ENCODE measurements at regions not wholly inside any gene's neighbourhood (a gene's known extent, or its start where the extent isn't known, plus 50 kb on each side); places are given as distances from the start of the nearest gene placed in this dataset.

DNA sequence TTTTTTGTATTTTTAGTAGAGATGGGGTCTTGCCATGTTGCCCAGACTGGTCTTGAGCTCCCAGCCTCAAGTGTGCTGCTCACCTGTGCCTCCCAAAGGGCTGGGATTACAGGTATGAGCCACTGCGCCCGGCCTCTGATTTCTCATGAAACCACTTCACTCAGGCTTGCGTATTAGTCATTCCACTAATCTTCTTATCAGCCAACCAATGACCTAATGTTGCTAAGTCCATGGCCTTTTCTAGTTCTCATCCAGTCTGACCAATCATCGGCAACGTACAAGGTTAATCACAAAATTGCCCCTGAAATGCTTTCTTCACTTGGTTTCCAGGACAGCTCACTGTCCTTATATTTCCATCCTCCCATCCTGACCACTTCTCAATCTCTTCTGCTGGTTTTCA lies 605.3 kb upstream of the SLC10A2 start:
- Histone ChIP-seq H3K4me3 (ENCODE audit: extremely low read depth in 1 of 4, insufficient read depth in 2 of 4, low read depth in 3 of 4, low read length in 4 of 4) (no peak overlapping the region), H4K20me1 (replicated peaks in 1 of 2; ENCODE audit: control insufficient read depth in 1 of 2, insufficient read depth in 2 of 2, low read length in 2 of 2) (no peaks in the 10 kb centered on the region), H3K14ac (ENCODE audit: insufficient read length) (no peak overlapping the region), H2BK20ac (ENCODE audit: low read length) (no peak overlapping the region), H4K5ac (ENCODE audit: insufficient read length, low read depth, low read length) (no peak overlapping the region), H3K4me2 (ENCODE audit: insufficient read depth in 1 of 2, low read depth in 2 of 2, low read length in 2 of 2) (no peak overlapping the region), H2BK120ac (replicated peaks; ENCODE audit: low read depth, low read length) (no peak overlapping the region), H3K9ac (replicated peaks in 1 of 4; ENCODE audit: extremely low read depth in 1 of 4, low read depth in 3 of 4, low read length in 3 of 4) (no peak overlapping the region), H3K18ac (ENCODE audit: extremely low read depth, low read length) (no peak overlapping the region), H3K9me3 (ENCODE audit: insufficient read depth in 2 of 2, low read depth in 1 of 2, low read length in 1 of 2) (no peaks in the 10 kb centered on the region), H3K23ac (ENCODE audit: insufficient read length) (no peak overlapping the region), H2AFZ (ENCODE audit: low read length) (no peak overlapping the region), H3K4me1 (replicated peaks in 1 of 4; ENCODE audit: control insufficient read depth in 3 of 4, insufficient read depth in 4 of 4, low read length in 3 of 4) (no peaks in the 10 kb centered on the region), H2BK5ac (ENCODE audit: low read depth, low read length) (no peak overlapping the region), H3K36me3 (ENCODE audit: control insufficient read depth in 2 of 4, insufficient read depth in 4 of 4, low read length in 3 of 4) (no peaks in the 10 kb centered on the region), H3K27ac (ENCODE audit: low read depth, low read length) (no peak overlapping the region), H2BK15ac (ENCODE audit: low read length) (no peak overlapping the region), H3K27me3 (replicated peaks in 1 of 4; ENCODE audit: control insufficient read depth in 3 of 4, extremely low read depth in 1 of 4, insufficient read depth in 3 of 4, low read length in 3 of 4) (no peaks in the 10 kb centered on the region), H2AK5ac (ENCODE audit: low read depth, low read length) (no peak overlapping the region), H3K79me1 (ENCODE audit: low read depth, low read length) (no peaks in the 10 kb centered on the region), H4K8ac (ENCODE audit: extremely low read depth, insufficient read depth, low read length) (no peak overlapping the region), H3K56ac (replicated peaks; ENCODE audit: insufficient read length, low read depth, low read length) (no peak overlapping the region), H2BK12ac (ENCODE audit: low read depth, low read length) (no peak overlapping the region), H3K4ac (replicated peaks; ENCODE audit: insufficient read length, low read depth, low read length) (no peak overlapping the region), H4K91ac (replicated peaks; ENCODE audit: insufficient read length, low read length) (no peak overlapping the region), H3K79me2 (ENCODE audit: control insufficient read depth in 1 of 2, insufficient read depth in 2 of 2, low read length in 2 of 2) (no peaks in the 10 kb centered on the region), H3K23me2 (ENCODE audit: low read depth, low read length) (no peaks in the 10 kb centered on the region)
- 91% methylated on average over 5 of the region's 5 CpGs; no CpG with 5 or more reads in 1 of the 2 experiments for WGBS, 2 experiments (ENCODE audit: extremely low coverage in 1 of 2, insufficient coverage in 1 of 2, insufficient read length in 1 of 2, insufficient replicate concordance in 2 of 2, low coverage in 1 of 2, low lambda C conversion rate in 2 of 2, missing lambda C conversion rate in 1 of 2)
- POLR2A ChIA-PET (ENCODE audit: partially characterized antibody), result no interaction called here
- CTCF ChIA-PET (ENCODE audit: partially characterized antibody), result interaction anchor here (0.6 to 0.9 kb wide), 2 partner anchors 11 to 123 kb away, joined by 3 read pairs; no protein-coding TSS in a partner anchor
- FAIRE-seq, result no peak
- no peak for DNase-seq (ENCODE audit: low read depth in 1 of 2, low spot score in 2 of 2)
- no peak for TF ChIP-seq SIX5 (IDR thresholded peaks at IDR 0.05; ENCODE audit: low read depth, low read length)
- no peak for TF ChIP-seq SP4 (IDR thresholded peaks at IDR 0.05; ENCODE audit: low read length)
- TF ChIP-seq GABPA (IDR thresholded peaks at IDR 0.05; ENCODE audit: borderline replicate concordance, insufficient read depth, low read length), result no peak
- no peak for TF ChIP-seq RFX5 (IDR thresholded peaks at IDR 0.05; ENCODE audit: borderline replicate concordance, low read depth, low read length)
- no peak for TF ChIP-seq KDM5A (IDR thresholded peaks at IDR 0.05; ENCODE audit: low read length)
- TF ChIP-seq TAF7 (optimal IDR thresholded peaks at IDR 0.05; ENCODE audit: borderline replicate concordance, low read depth, low read length), result no peak
- no peak for TF ChIP-seq RBBP5 (IDR thresholded peaks at IDR 0.05; ENCODE audit: borderline replicate concordance, low read depth, low read length)
- no peak for TF ChIP-seq NANOG (IDR thresholded peaks at IDR 0.05; ENCODE audit: insufficient read depth, low read depth, low read length, poor library complexity, severe bottlenecking)
- no peak for TF ChIP-seq BACH1 (IDR thresholded peaks at IDR 0.05; ENCODE audit: low read length)
- TF ChIP-seq RNF2 (IDR thresholded peaks at IDR 0.05; ENCODE audit: borderline replicate concordance, low read depth, low read length, missing control alignments, poor library complexity, severe bottlenecking), result no peak
- no peak for TF ChIP-seq SIRT6 (IDR thresholded peaks at IDR 0.05; ENCODE audit: low read length)
- TF ChIP-seq POLR2AphosphoS5 (IDR thresholded peaks at IDR 0.05; ENCODE audit: low read depth, low read length), result no peak
- no peak for TF ChIP-seq TBP (IDR thresholded peaks at IDR 0.05; ENCODE audit: low read depth, low read length)
- TF ChIP-seq SUZ12 (IDR thresholded peaks at IDR 0.05; ENCODE audit: low read length), result no peak
- TF ChIP-seq NRF1 (IDR thresholded peaks at IDR 0.05; ENCODE audit: low read depth, low read length), result no peak
- TF ChIP-seq ASH2L (IDR thresholded peaks at IDR 0.05; ENCODE audit: low read length), result no peak
